Left hindlimb (tissue), 1 donor: ENCODE measurements at regions not wholly inside any gene's neighbourhood (a gene's known extent, or its start where the extent isn't known, plus 50 kb on each side); places are given as distances from the start of the nearest gene placed in this dataset.
"Not testable (repeated sequence)": the region's sequence is repeated elsewhere in the genome, so short reads cannot be mapped to it uniquely, and the experiment has no call there.

ENCODE experiments used
- DNase-seq: peaks from one replicate; pipeline ENCODE4 v3.0.0-alpha.2; 2018

DNA sequence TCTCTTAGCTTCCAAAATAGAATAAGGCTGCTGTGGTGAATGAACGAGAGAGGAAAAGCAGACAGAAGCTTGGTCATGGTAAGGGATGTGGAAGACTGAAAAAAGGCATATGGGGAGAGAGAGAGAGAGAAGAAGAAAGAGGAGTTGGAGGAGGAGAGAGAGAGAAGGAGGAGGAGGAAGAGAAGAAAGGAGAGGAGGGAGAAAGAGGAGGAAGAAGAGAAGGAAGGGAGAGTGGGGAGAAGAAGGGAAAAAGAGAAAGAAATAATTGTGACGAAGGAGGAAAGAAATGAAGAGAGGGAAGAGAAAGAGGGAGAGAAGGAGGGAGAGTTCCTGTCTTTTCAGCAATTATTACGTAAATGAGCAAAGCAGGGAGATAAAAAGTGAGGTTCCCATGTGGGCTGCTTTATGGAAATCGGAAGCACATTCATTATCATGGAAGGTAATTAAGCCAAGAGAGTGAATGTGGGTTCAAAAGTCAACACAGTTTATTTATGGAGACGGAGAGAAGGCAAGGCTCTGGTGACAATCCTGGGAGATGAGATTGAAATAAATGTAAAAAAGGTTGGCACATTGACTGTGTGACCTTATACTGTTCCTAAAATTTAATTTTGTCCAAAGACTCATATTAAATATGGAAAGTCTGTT, 611.2 kb downstream of the KIF4B start:
- DNase-seq: no peak

DNA sequence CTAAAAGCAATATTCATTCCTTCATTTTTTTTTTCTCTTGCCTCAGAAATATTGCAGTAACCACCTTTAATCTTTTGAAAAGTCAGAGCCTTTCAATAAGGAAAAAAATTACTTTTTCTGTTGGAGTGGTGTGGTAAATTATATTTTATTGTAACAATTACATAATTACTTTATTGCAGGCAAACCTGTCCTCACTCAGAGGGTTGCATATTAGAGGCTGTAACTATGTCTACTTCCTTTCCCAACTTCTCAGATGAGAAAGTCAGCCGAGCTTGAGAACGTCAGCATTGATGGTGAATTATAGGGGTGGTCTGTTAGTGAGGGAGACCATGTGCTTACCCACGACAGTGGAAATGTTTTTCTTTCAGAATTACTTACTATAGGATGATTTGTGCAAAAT, 611.8 kb downstream of the KIF4B start:
- no peak for DNase-seq

DNA sequence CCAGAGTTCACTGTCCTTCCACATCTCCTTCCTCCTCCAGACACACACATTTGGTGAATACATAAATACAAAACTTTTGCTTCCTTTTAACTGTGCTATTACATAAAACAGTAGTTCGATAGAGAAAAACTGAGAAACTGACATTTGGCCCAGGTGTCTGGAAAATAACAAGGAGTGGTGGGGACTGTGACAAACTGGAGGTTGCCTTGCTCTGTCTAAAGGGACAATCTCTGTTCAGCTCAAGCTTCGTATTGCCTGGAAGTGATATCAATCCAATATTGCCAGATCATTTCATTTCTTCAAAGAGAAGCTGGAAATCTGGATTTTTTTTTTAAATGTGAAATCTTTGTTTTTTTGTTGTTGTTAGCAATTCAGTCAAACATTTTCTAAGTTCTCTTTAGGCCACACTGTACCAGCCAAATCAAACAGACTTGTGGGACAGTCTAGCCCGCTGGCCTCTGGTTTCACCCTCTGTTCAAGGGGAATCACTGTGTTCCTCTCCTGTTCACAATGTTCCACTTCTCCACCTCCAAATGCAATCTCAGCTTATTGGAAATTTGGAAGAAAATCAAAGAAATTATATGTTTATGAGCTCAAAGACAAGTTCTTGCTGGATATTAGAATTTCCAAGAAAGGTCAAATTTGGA, 612.5 kb downstream of the KIF4B start:
- no peak for DNase-seq

DNA sequence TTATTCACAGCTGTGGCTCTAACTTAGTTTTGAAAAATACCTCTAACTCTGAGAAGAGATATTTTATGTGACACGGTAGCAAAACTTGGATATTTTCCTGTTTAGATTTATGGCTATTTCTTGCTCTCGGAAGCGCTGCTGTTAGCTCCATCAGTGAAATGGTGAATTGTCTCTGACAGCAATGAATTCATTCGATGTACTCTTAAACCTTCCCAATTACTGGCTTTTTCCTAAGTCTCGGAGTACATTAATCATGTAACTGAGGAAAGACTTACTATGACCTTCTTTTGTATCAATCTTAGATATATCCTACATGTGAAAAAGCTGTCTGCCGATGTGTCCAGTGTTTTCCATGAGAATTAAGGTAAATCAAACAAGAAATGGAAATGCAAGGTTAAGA, 613.0 kb downstream of the KIF4B start:
- DNase-seq: no peak

DNA sequence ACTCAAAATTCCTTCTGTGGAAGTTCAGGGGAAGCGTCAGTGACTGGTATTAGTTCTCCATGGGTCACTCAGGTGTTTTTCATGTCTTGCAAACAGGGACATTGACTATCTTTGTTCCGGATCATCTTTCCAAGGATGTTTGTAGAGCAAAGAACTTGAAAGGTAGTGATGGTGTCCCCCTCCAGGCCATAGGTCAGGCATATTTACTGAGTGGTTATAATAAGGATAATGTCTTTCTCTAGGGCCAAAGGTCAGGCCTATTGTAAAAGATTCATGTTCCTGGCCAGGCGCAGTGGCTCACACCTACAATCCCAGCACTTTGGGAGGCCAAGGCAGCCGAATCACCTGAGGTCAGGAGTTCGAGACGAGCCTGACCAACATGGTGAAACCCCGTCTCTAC, 614.8 kb downstream of the KIF4B start:
- DNase-seq: no peak

DNA sequence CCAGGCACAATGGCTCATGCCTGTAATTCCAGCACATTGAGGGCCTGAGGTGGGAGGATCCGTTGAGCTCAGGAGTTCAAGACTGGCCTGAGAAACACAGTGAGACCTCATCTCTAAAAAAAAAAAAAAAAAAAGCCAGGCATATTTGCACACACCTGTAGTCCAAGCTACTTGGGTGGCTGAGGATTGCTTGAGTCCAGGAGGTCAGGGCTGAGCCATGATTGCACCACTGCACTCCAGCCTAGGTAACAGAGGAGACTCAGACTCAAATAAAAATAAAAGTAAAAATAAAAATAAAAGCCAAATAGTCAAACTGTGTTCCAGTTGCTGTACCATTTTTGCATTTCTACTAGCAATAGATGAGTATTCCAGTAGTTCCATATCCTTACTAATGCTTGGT, 616.0 kb downstream of the KIF4B start:
- no peak for DNase-seq

DNA sequence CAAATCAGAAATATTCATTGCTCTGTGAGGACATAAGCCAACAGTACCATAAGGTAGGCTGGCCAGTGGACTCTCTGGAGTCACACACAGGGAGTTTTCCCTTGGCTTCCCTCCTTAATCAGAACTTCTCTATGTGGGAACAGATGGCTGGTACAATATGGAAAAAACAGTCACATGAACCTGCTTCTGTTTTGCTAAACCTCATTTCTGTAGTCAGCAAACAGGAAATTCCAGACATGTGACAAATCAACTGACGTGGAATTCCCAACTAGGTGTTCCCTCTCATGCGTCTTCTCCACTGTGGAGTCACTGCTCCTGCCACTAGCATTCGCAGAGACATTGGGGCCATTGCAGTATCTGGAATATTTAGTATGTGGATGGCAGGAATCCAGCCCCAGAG, 617.6 kb downstream of the KIF4B start:
- no peak for DNase-seq

DNA sequence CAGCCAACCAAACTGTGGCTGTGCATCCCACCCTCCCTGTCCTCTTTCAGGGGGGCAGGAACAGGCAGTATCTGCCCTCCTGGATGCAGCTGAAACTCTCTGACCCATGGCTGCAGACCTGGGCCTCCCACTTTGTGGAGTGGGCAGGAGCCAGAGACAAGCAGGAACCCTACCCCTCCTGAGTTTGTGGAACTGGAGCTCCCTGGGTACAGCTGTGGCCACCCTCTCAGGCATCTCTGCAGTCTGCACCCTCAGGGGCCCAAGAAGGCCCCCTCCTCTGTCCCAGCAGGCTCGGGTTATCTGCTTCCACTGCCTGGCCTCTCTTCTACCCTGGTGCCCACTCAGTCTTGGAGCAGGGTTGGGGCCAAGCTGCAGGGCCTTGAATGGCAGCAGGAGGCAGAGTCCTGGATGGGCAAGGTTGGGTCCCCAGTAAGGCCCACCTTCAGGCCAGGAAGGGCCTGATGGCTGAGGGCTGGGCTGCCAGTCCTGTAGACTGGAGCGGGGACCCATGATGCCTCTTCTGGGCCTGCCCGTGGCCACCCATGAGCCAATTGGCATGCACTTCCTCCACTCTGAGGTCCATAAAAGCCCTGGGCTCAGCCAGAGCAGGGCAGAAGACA, 619.9 kb downstream of the KIF4B start:
- no peak for DNase-seq

DNA sequence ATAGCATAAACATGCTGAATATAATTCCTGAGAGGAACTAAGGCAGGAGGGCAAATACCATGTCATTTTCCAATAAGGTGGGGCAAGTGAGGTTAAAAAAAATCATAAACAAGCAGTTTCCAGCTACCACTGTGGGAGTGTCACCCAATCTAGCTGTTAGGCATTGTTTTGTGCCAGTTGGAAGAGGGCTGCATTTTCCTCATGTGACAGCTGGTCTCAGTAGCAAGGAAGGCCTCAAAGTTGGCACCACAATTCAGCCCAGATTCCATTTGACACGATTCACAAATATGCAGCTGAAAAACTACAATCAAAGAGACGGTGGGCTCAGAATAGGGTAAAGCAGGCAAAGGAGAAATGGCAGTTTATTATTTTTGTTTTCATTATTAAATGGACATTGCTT, 636.1 kb downstream of the KIF4B start:
- no peak for DNase-seq

DNA sequence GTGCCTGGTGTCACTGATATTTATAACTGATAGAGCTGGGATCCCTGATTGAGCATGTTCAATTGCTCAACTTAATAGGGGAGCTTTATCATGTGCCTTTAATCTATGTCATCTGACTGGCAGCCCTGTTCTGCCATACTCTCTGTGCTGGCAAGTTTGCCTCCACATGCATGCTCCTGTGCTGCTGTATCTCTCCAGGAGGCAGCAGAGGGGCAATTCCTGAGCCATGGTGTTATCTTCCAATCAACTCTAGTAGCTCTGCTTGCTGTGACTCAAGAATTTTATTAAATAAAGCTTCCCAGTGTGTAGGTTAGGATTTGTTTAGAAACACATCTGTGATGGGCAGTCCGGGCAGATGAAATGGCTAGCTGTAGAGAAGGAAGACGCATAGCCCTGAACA, 642.0 kb downstream of the KIF4B start:
- DNase-seq: no peak

DNA sequence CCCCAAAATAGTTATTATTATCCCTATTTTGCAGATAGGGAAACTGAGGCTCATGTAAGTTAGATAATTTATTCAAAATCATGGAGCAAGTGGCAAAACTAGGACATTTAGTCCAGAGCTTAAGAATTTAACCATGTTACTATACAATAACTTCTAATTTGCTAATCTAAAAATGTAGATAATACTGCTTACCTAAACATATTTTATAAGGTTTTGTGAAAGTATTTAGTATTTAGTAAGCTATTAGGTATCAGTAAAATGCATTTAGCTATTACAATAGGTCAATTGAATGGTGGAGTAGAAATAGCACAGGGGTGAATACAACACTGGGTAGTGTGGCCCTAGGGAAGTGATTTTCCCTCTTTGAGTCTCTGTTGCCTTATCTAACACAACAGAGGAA, 648.3 kb downstream of the KIF4B start:
- no peak for DNase-seq

DNA sequence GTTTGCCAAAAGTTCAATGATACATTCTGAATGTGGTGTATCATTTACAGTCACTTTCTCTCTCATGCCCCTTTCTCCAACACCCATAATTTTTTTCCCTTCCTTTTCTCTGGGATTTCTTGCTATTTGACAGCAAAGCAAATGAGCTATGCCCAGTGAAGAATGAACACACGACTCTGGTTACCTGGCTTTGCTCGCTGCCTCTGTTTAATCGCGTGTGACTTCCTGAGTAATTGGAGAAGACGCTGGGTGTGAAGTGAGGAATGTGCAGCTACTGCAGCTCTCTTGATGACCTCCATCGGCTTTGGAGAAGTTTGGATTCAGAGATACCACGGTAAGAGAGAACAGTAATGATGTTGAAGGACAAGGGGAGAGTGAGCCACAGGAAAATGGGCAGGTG, 651.8 kb downstream of the KIF4B start:
- DNase-seq: no peak

DNA sequence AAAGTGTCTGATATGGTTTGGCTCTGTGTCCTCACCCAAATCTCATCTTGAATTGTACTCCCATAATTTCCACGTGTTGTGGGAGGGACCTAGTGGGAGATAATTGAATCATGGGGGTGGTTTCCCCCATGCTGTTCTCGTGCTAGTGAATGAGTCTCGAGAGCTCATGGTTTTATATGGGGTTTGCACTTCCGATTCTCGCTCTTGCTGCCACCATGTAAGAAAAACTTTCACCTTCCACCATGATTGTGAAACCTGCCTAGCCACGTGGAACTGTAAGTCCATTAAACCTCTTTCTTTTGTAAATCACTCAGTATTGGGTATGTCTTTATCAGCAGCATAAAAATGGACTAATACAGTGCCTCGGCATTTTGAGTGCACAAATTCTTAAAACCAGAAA, 655.0 kb upstream of the SGCD start:
- not testable (repeated sequence) for DNase-seq

DNA sequence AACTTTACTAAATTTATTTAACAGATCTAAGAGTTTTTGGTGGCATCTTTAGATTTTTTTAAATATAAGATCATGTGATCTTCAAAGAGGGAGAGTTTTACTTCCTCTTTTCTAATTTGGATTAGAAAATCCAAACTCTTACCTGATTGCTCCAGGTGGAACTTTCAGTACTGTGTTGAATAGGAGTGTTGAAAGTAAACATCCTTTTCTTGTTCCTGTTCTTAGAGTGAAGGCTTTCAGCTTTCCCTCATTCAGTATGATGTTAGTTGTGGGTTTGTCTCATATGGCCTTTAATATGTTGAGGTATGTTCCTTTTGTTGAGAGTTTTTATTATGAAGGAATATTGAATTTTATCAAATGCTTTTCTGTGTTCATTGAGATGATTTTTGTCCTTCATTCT, 650.0 kb upstream of the SGCD start:
- no peak for DNase-seq

DNA sequence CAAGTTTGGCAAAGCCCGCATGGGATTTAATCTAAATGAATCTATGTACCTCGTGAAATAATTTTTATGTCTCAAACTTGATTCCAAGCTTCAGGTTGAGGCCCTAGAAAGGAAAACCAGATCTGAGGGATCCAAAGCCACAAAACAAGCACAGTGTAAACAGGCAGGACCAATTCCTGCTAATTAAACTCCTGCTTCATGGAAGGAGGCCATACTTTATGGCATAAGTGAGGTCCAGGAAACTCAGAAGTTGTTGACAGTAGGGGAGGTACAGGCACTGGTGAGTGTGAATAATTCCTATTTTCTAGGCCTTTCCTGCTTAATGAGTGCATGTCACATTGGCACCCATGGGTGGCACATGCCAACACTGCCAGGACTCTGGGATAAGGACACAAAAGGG, 648.6 kb upstream of the SGCD start:
- no peak for DNase-seq

DNA sequence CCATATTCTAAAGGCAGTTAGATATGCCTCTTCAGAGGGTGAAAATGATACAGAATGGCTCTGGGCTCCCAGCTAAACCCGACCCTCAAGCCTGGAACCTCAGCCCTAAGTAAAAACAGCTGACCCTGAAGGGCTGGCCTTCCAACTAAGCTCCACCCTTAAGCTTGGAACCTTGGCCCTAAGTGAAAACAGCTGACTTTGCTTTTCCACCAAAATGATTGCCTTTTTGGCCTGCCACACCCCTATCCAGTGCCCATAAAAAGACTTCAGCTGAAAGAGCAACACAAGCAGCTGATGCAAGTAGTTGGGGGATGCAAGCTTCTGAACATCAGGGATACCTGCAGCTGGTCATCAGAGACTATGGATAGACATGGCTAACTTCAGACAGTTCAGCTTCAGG, 647.4 kb upstream of the SGCD start:
- DNase-seq: no peak

DNA sequence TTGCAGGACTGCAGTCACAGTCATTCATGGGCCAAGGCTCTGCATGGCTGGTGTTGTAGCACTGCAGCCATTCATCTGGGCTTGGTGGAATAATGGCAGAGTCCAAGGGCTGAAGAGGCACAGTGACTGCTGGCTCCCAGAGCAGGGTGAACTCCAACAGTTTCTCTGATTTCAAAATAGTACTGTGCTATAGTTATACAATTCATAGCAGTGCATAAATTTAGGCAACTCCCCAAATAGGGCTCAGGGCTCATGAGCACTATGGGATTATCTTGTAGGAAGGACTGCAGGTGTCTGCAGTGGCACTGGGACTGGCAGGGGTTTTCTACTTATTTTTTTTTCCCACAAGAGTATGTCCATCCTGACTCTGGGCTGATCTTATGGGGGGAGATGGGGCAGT, 642.5 kb upstream of the SGCD start:
- no peak for DNase-seq

DNA sequence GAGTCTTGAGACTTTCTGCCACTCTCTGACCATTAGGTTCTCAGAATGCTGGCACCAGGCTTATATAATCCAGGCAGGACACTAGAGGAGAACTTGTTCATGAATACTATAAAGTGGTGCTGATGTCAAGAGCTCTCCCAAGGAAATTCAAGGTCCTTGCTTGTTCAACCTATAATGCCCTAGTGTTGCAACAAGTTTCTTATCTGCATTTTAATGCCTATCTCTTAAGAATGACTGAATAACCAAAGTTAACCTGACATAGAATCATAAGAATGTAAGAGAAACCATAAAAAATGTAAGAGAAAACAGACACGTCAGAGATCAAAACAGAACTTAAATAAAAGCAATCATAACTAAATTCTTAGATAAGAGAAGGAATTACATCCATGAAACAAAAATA, 640.8 kb upstream of the SGCD start:
- DNase-seq: no peak

DNA sequence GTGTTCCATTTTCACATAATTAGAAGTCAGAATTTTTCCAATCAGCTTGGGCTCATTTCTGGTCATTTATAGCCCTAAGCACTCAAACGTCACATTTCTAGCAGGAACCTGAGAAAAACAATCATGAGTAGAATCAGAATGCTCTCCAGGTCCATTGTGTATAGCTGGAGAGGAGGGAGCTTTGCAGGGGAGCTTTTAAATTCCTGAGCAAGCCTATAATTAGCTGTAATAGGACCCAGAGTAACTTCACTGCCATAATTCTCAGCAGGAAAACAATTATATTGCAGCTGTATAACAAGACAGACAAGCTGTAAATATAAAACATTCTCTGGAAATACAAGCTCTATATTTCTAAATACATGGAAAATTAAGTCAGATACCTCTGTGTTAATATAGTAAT, 637.6 kb upstream of the SGCD start:
- DNase-seq: no peak

DNA sequence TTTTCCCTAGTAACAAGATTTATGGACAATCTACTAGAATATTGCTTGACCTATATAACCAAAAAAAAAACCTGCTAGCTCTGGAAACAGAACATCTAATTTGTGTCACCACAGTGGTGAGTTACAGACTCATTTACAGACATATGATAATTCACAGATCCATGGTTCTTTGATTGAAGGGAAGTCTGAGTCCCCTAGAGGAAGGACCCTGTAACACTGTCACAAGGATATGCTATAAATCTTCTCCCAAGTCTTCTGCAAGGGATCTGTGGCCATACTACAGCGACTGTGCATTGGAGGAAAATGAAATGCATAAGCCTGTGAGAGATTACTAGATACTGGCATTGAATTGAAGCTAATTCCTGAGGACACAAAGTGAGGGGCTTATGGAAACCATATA, 630.6 kb upstream of the SGCD start:
- no peak for DNase-seq

DNA sequence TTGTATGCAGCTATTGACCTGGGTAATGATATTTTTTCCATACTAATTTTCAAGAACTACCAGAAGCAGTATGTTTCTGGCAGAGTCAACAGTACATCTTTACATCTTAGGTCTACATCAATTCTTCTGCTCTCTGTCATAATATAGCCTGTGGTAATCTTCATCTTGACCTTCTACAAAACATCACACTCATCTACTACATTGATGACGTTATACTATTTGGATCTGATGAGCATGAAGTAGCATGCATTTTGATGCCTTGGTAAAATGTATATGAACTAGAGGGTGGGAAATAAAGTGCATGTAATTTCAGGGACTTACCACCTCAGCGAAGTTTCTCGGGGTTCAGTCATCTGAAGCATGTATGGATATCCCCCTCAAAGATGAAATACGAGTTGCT, 629.7 kb upstream of the SGCD start:
- no peak for DNase-seq

DNA sequence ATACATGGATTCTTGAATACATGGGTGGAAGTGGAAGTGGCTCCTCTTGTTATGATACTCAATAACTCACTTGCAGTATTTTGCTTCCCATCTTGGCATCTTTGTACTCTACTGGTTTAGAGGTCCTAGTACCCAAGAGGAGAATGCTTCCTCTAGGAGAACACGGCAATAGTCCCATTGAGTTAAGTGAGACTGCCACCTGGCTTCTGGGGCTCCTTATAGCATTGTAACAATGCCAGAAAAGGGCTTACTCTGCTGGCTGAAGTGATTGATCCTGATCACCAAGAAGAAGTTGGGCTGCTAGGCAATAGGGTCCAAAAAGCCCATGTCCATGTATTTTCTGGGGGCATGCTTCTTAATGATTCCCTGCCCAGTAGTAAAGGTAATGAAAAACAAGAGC, 627.6 kb upstream of the SGCD start:
- DNase-seq: no peak

DNA sequence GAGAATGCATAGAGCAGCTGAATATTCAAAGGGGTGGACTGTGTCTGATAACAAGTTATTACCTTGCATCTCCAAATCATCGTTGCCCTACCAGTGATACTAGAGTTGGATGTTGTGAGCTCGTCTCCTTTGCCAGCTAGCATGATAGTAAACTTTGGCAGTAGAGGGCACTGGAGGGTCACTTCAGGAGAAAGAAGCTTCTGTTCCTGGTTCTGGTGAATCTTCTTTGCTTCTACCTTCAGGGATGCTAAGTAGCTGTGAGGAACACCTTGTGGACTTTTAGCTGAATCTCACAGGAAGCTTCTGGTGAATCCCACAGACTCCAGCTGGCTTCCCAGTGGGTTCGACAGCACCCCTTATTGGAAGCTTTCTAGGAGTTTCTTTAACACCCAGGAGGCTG, 626.6 kb upstream of the SGCD start:
- DNase-seq: no peak

DNA sequence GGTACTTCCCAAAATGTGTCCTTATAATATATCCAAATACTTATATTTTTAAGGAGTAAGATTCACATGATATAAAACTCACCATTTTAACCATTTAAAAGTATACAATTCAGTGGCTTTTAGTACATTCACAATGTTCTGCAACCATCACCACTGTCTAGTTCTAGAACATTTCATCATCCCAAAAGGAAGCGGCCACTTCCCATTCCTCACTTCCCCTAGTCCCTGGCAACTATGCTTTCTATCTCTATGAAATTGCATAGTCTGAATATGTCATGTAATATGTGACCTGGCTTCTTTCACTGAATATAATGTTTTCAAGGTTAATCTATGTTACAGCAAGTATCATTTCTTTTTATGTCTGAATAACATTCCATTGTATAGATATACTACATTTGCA, 615.1 kb upstream of the SGCD start:
- DNase-seq: no peak

DNA sequence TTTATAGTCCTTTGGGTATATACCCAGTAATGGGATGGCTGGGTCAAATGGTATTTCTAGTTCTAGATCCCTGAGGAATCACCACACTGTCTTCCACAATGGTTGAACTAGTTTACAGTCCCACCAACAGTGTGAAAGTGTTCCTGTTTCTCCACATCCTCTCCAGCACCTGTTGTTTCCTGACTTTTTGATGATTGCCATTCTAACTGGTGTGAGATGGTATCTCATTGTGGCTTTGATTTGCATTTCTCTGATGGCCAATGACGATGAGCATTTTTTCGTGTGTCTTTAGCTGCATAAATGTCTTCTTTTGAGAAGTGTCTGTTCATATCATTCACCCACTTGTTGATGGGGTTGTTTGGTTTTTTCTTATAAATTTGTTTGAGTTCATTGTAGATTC, 612.5 kb upstream of the SGCD start:
- DNase-seq: not testable (repeated sequence)
